GM12872 (cell line): ENCODE measurements at regions not wholly inside any gene's neighbourhood (a gene's known extent, or its start where the extent isn't known, plus 50 kb on each side); places are given as distances from the start of the nearest gene placed in this dataset.

Experiments used
- TF ChIP-seq, protein P1 (sequence below): IDR thresholded peaks from 3 replicates; pipeline ENCODE4 v1.5.1; 2011; ENCODE audit warnings: low read depth, mild to moderate bottlenecking, low read length, moderate library complexity; ENCODE audit not compliant: insufficient read depth

DNA sequence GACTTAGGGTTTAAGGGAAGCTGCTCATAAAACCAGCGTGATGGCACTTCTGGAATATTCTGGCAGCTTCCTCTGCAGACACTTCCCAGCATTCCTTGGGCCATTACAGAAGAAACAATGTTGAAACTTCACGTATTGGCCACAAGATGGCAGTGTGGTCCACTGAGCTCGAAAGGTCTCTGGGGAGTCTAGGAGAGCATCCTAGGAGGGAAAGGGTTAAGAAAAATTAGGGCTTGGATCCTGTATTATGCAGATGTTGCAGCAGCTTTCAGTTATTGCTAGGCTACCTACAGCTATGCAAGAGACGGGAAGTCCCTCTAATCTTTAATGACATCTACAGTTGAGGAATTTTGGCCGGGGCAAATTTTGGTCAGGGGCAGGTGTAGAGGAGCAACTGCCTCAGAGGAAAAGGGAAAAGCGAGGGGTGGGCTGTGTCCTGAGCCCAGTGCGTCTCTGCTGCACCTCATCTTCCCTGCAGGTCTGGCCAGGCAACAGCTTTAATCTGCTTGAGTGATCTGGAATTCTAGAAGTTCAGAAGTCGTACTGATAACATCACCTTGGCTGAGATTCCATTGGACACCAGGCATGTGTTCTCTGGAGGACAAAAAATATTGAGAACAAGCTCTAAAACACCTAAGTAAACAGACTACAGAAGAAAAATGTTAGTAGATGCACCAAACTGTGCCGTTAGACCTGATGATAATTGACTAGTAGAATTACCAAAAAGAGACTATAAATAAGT lies 220.8 kb upstream of the PRSS58 start:
- TF ChIP-seq, protein P1, sequence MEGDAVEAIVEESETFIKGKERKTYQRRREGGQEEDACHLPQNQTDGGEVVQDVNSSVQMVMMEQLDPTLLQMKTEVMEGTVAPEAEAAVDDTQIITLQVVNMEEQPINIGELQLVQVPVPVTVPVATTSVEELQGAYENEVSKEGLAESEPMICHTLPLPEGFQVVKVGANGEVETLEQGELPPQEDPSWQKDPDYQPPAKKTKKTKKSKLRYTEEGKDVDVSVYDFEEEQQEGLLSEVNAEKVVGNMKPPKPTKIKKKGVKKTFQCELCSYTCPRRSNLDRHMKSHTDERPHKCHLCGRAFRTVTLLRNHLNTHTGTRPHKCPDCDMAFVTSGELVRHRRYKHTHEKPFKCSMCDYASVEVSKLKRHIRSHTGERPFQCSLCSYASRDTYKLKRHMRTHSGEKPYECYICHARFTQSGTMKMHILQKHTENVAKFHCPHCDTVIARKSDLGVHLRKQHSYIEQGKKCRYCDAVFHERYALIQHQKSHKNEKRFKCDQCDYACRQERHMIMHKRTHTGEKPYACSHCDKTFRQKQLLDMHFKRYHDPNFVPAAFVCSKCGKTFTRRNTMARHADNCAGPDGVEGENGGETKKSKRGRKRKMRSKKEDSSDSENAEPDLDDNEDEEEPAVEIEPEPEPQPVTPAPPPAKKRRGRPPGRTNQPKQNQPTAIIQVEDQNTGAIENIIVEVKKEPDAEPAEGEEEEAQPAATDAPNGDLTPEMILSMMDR: peak; percentile 72

GRCh38 chr7:142477079-142477651 lies 219.3 kb upstream of the PRSS58 start:
- TF ChIP-seq, protein P1: no peak

- TF ChIP-seq, protein P1: no peak
Observed at GRCh38 chr7:142476077-142476476, 218.2 kb upstream of the PRSS58 start.

DNA sequence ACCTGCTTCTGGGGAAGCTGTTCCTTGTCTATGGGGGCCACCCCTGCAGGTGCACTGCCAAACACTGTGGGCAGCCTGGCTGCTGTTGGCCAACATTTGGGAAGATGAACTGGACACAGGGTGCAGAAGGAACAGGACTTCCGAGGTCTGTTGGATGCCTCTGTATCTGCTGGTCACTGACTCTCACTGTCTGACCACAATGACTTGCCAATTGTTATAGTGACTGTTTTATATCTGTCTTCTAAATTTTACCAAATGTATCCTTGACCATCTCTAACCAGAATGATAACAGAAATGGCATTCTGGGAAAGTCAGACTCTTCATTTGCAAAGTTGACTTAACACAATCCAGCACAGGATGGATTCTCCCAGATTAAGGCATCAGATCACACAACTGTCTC lies 214.0 kb upstream of the PRSS58 start:
- TF ChIP-seq, protein P1: no peak

GRCh38 chr7:142470544-142470830 lies 212.6 kb upstream of the PRSS58 start:
- TF ChIP-seq, protein P1: no peak

GRCh38 chr7:142469696-142470543 lies 212.1 kb upstream of the PRSS58 start:
- TF ChIP-seq, protein P1: no peak

DNA sequence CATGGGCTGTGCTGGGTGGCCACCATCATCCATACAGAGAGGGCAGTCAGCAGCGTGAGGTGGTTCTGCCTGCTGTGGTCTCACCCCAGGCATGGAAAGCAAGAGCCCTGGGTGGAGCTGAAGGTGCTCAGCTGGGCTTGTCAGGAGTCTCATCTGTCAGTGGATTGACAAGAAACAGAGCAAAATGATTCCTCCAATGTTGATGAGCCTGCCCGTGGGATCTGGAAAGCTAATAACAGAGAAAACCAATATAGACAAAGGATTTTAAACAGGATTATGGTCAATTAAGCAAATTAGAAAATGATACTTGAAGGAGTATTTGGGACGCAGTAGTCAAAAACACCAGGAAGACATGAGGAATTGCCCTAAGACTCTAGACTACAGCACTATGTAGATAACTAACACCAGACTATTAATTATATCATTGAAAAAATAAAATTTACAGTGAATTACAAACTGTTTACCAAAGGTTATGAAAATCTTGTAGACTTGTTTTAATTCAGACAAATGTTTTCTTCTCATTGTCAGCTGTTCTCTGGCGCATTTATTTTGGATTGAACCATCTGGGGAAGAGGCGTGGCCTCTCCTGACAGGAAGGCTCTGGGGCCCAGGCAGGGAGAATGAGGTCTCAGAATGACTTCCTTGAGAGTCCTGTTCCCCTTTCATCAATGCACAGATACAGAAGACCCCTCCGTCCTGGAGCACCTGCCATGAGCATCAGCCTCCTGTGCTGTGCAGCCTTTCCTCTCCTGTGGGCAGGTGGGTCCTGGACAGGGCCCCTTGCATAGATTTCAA lies 211.2 kb upstream of the PRSS58 start:
- TF ChIP-seq, protein P1: no peak
